GM19025 (cell line): ENCODE measurements at regions not wholly inside any gene's neighbourhood (a gene's known extent, or its start where the extent isn't known, plus 50 kb on each side); places are given as distances from the start of the nearest gene placed in this dataset.
"Not testable (repeated sequence)": the region's sequence is repeated elsewhere in the genome, so short reads cannot be mapped to it uniquely, and the experiment has no call there.

ENCODE experiments used
- ATAC-seq: cut with Tn5 transposase; IDR thresholded peaks from one replicate; pipeline ENCODE4 v1.9.1; 2021; ENCODE audit warnings: mild to moderate bottlenecking, low read depth, moderate library complexity; ENCODE audit not compliant: unreplicated experiment

DNA sequence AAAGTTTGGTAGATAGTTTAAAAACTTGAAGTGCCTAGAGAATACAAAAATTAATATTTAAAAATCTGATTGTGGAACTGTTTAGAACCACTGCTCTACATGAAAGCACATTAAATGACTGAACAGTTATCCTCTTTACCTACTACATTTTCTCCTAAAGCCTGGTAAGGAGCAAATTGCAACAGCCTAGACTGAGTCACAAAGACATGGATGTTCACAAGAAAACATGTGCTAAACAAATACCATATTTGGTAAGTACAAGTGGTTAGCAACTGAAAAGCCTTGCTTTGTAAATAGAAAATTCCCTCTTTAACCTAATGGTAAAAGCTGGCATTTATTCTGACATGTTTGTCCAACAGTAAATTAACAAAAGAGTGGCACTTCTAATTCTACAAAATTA lies 203.1 kb downstream of the FBXO8 start:
- no peak for ATAC-seq

DNA sequence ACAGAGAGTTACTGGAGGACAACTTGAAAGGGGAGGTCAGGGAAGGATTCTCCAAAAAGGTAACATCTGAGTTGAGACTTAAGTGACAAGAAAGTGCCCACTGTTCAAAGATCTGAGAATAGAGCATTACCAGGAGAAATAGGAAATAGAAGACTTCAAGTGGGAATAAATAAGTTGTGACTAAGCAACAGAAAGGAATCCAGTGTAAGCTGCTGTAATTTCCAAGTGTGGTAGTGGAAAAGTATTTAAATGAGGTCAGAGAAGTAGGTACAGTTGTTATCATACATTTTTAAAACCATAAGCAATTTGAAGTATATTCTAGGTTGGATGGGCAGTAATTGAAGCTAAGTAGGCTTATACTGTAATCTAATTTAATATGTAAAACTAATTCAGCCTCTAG lies 211.9 kb downstream of the FBXO8 start:
- ATAC-seq, result no peak

GRCh38 chr4:174069848-174070330 lies 213.6 kb downstream of the FBXO8 start:
- no peak for ATAC-seq

GRCh38 chr4:174066611-174067205 lies 216.8 kb downstream of the FBXO8 start:
- no peak for ATAC-seq

DNA sequence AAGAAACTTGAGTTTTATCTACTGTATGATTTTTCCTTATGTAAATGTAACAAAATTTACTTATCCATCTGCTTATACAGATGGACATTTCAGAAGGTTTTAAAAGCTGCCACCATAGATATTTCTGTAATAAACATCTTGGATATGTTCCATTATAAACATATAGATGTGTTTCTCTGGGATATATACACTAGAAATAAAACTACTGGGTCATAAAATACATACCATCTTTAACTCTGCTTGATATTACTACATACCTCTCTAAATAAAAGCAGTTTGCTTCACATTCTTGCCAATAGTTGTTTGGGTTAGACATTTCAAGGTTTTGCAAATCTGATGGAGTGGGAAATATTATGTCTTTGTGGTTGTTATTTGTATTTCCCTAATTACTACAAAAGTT lies 220.6 kb downstream of the FBXO8 start:
- no peak for ATAC-seq

GRCh38 chr4:174061026-174061425 lies 222.4 kb downstream of the FBXO8 start:
- ATAC-seq, result no peak

DNA sequence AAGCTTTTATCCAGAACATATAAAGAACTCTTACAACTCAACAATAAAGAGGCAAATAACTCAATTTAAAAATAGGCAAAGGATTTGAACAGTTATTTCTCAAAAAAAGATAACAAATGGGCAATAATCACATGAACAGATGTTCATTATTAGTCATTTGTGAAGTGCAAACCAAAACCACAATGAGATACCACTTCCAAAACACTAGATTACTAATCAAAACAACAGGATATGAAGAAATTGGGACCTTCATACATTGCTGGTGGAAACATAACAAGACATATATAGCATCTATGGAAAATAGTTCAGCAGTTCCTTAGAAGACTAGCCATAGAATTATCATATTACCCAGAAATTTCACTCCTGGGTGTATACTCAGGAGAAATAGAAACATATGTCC lies 224.6 kb downstream of the FBXO8 start:
- ATAC-seq, result no peak

DNA sequence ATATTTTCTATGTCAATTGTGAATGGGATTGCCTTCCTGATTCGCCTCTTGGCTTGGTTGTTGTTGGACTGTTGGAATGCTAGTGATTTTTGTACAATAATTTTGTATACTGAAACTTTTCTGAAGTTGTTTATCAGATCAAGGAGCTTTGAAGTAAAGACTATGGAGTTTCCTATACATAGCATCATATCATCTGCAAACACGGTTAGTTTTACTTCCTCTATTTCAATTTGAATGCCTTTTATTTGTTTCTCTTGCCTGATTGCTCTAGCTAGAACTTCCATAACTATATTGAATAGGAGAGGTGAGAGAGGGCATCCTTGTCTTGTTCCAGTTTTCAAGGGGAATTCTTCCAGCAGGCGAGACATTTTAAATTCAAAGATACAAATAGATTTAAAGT lies 226.5 kb downstream of the FBXO8 start:
- no peak for ATAC-seq

DNA sequence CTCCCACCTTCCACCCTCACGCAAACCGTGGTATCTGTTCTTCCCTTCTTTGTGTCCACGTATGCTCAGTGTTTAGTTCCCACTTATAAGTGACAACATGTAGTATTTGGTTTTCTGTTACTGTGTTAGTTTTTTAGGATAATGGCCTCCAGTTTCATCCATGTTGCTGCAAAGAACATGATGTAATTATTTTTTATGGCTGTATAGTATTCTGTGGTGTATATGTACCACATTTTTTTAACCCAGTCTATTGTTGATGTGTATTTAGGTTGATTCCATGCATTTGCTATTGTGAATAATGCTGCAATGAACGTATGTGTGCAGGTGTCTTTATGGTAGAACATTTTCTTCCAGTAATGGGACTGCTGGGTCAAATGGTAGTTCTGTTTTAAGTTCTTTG lies 228.1 kb downstream of the FBXO8 start:
- no peak for ATAC-seq

GRCh38 chr4:174053895-174054294 lies 229.6 kb downstream of the FBXO8 start:
- ATAC-seq, result no peak

DNA sequence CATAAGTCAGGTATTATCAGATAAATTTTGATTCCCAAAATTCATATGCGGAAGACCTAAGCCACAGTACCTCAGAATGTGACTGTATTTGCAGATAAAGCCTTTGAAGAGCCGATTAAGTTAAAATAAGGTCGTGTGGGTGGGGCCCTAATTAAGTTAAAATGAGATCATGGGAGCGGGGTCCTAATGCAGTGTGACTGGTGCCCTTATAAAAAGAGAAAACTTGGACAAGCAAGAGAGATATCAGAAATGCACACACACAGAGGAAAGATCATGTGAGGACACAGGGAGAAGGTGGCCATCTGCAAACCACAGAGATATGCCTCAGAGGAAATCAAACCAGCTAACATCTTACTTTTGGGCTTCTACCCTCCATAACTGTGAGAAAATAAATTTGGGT lies 236.1 kb downstream of the FBXO8 start:
- ATAC-seq, result no peak

DNA sequence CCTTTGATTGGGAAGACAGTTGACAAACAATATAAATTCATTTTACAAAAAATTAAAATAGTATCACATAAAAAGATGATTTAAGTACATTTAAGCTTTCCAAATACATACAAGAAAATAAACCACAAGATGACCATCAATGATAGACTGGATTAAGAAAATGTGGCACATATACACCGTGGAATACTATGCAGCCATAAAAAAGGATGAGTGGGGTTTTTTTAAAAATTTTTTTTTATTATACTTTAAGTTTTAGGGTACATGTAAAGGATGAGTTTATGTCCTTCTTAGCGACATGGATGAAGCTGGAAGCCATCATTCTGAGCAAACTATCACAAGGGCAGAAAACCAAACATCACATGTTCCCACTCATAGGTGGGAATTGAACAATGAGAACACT lies 237.6 kb downstream of the FBXO8 start:
- not testable (repeated sequence) for ATAC-seq

GRCh38 chr4:174045381-174045780 lies 238.1 kb downstream of the FBXO8 start:
- no peak for ATAC-seq

GRCh38 chr4:174041555-174042105 lies 241.8 kb downstream of the FBXO8 start:
- ATAC-seq, result no peak

- ATAC-seq, result no peak
These were observed 243.2 kb downstream of the FBXO8 start for GRCh38 chr4:174040287-174040686.

DNA sequence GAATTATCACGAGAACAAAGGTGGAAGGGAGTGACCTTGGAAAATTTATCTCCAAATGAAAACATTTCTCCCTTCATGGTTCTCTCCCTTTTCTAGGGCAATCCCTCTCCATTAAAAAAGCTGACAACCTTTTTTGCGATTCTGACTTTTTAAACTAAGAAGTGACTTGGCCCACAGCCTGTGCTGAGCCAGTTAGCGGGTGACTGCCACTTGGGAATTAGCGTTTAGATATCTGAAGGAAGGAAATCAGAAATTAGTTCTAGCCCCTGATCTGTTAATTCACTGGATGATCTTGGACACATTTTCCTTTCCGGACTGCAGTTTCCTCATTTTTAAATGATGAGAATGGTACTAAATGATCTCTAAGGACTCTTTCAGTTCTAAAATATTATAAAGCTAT lies 245.0 kb downstream of the FBXO8 start:
- no peak for ATAC-seq

- ATAC-seq, result no peak
These were observed 245.8 kb downstream of the FBXO8 start for GRCh38 chr4:174037631-174038030.

DNA sequence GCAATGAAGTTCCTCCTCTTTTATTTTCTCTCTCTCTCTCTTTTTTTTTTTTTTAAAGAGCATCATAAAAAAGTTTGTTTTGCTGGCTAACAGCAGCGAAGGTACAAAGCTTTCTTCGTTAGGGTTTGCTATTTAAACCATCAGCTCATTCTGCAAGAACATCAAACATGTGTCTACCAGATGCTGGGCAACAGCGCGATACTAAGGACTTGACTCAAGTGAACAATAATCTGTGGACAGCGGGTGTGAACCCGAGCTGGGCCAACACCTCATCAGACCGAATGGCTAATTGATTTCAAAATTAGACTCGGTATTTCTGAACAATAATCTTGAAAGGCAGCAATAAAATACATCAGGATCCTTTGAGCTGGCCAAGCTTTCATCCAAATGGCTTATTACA lies 246.4 kb downstream of the FBXO8 start:
- no peak for ATAC-seq

GRCh38 chr4:174036576-174036975 lies 246.9 kb downstream of the FBXO8 start:
- ATAC-seq, result no peak

DNA sequence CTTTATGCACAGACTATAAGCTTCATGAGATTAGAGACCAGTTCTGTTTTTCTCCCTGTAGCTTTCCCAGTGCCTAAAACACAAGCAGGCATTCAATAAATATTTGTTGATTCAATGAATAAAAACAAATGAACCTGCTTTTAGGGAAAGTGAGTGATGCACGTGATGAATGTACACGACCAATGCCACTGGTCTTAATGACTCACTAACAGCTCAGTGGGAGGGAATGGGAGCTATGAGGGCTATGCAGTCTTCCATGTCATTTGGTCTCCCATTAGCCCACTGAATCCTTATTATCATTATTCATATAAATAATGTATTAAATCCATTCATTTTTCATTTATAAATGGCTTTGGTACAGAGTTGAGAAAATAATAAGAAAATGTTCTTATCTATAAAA lies 247.4 kb downstream of the FBXO8 start:
- ATAC-seq, result no peak

- ATAC-seq, result no peak
These were observed 259.8 kb downstream of the FBXO8 start for GRCh38 chr4:174023641-174024040.

DNA sequence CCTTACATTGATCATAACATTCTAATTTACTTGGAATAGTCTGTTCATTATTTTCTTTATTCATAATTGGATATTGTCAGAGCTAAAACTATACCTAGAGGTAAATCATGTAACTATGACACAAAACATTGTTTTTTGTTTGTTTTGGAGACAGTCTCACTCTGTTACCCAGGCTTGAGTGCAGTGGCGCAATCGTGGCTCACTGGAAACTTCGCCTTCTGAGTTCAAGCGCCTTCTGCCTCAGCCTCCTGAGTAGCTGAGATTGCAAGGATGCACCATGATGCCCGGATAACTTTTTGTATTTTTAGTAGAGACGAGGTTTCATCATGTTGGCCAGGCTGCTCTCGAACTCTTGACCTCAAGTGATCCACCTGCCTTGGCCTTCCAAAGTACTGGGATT lies 265.2 kb downstream of the FBXO8 start:
- ATAC-seq, result no peak

GRCh38 chr4:174016251-174016650 lies 267.2 kb downstream of the FBXO8 start:
- ATAC-seq, result no peak
